ENCODE measurements at regions not wholly inside any gene's neighbourhood (a gene's known extent, or its start where the extent isn't known, plus 50 kb on each side); places are given as distances from the start of the nearest gene placed in this dataset.

DNA sequence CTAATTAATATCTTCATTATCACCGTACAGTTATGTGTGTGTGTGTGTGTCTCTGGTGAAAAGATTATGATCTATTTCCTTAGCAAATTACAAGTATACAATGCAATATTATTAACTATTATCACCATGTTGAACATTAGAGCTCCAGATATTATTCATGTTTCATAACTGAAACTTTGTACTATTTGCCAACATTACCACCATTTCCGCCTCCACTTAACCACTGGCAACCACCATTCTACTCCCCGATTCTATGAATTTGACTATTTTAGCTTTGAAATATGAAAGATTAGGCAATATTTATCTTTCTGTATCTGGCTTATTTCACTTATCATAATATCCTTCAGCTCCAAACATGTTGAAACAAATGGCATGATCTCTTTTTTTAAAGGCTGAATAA is 717.9 kb downstream of the ARAP2 start:
- Histone ChIP-seq H3K9ac (ENCODE audit: low read depth, low read length) (no peak overlapping the region), H3K4me1 (ENCODE audit: control insufficient read depth, insufficient read depth, low read length) (peaks cover 7% of the 10 kb centered on the region), H3K36me3 (ENCODE audit: control insufficient read depth, insufficient read depth, low read length) (no peaks in the 10 kb centered on the region), H3K4me3 (ENCODE audit: low read depth, low read length) (no peak overlapping the region), H3K27me3 (ENCODE audit: control insufficient read depth, insufficient read depth, low read length) (no peaks in the 10 kb centered on the region), H3K9me3 (ENCODE audit: control insufficient read depth, insufficient read depth, low read length) (no peaks in the 10 kb centered on the region)

DNA sequence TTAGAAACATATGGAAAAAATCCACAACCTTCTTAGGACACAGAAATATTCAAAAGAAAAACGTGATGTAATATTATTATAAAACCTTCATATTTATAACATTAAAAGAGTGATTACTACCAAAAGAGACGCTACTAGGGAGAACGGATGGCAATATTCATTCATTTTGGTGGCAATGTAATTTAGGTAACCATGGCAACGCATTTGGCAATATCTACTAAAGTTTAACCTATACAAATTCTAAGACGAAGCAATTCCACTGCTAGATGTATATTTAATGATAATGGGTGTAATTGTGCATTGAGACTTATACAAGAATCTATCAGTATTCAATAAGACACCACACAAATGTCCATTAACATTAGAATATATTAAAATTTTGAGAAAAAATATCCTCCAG is 709.4 kb downstream of the ARAP2 start:
- no peaks in the 10 kb centered on the region for H3K27me3 ChIP-seq (ENCODE audit: control insufficient read depth, insufficient read depth, low read length)
- no peaks in the 10 kb centered on the region for H3K36me3 ChIP-seq (ENCODE audit: control insufficient read depth, insufficient read depth, low read length)
- H3K9me3 ChIP-seq (ENCODE audit: control insufficient read depth, insufficient read depth, low read length): no peaks in the 10 kb centered on the region
- H3K4me1 ChIP-seq (ENCODE audit: control insufficient read depth, insufficient read depth, low read length): no peaks in the 10 kb centered on the region
- no peak overlapping the region for H3K4me3 ChIP-seq (ENCODE audit: low read depth, low read length)
- H3K9ac ChIP-seq (ENCODE audit: low read depth, low read length): no peak overlapping the region

DNA sequence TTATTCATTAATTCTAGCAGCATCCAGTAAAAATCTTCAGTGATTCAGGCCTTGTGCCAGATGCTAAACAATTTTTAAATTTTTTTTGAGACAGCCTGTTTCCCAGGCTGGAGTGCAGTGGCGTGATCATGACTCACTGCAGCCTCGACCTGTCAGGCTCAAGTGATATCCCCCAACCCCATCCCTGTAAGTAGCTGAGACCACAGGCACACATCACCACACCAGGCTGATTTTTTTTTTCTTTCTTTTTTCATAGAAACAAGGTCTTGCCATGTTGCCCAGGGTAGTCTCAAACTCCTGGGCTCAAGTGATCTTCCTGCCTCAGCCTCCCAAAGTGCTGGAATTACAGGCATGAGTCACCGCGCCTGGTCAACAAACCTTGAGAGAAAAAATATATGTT is 705.5 kb downstream of the ARAP2 start:
- Histone ChIP-seq H3K9me3 (ENCODE audit: control insufficient read depth, insufficient read depth, low read length) (no peaks in the 10 kb centered on the region), H3K4me3 (ENCODE audit: low read depth, low read length) (no peak overlapping the region)

DNA sequence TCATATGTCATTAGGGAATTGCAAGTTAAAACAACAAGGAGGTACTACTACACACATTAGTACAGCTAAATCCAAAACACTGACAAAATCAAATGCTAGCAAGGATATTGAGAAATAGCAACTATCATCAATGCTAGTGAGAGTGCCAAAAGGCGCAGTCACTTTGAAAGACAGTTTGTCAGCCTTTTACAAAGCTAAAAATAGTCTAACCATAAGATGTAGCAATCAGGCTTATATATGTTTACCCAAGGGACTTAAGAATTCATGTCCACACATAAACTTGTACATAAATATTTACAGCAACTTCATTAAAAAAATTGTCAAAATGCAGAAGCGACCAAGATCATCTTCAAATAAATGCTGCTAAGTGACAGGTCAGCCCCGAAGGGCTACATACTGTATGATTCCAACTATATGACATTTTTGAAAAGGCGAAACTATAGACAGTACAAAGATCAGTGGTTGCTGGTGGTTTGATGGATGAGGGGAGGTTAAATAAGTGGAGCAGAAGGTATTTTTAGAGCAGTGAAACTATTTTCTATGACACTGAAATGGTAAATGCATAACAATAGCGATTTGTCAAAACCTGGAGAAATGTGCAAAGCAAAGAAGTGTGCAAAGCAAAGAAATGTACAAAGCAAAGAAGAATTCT is 704.8 kb downstream of the ARAP2 start:
- Histone ChIP-seq H3K4me3 (ENCODE audit: low read depth, low read length) (no peak overlapping the region), H3K9me3 (ENCODE audit: control insufficient read depth, insufficient read depth, low read length) (no peaks in the 10 kb centered on the region), H3K9ac (ENCODE audit: low read depth, low read length) (no peak overlapping the region)

More for the DNA sequence above, 705.5 kb downstream of the ARAP2 start:
- H3K36me3 ChIP-seq (ENCODE audit: control insufficient read depth, insufficient read depth, low read length): no peaks in the 10 kb centered on the region
- H3K9ac ChIP-seq (ENCODE audit: low read depth, low read length): no peak overlapping the region
- no peaks in the 10 kb centered on the region for H3K27me3 ChIP-seq (ENCODE audit: control insufficient read depth, insufficient read depth, low read length)
- H3K4me1 ChIP-seq (ENCODE audit: control insufficient read depth, insufficient read depth, low read length): no peaks in the 10 kb centered on the region

DNA sequence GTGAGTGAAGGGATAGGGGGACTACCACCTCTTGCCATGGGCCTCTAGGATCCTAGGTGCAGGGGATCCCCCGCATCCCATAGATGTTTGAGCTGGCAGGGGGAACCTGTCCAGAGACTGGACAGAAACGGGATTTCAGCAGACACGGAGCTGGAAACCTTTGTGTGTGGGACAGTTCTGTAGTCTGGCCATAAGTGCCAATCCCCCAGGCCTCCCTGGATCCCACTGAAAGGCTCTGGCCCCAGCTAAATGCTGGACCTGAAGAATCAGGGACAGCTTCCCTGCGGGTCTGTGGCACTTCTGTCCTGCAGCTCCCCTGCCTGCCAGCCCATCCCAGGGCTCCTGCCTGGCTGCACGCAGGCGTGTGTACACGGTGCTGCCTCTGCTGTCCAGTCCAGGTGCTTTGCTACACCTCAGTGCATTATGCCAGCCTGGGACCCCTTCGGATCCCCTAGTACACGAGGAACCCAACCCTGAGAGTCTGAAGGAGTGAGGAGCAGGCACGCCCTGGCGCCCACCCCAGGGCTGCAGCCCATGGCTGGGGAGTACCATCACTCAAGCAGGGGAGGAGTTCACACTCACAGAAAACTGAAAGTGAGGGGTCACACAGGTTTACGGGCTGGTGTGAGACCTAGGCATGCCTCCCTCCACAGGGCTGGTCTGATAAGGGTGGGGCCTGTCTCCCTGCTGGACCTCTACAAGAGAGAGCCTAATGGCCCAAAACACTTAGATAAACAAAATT is 703.0 kb downstream of the ARAP2 start:
- H3K4me1 ChIP-seq (ENCODE audit: control insufficient read depth, insufficient read depth, low read length): no peaks in the 10 kb centered on the region
- no peak overlapping the region for H3K4me3 ChIP-seq (ENCODE audit: low read depth, low read length)
- no peaks in the 10 kb centered on the region for H3K27me3 ChIP-seq (ENCODE audit: control insufficient read depth, insufficient read depth, low read length)
- H3K9ac ChIP-seq (ENCODE audit: low read depth, low read length): no peak overlapping the region
- H3K9me3 ChIP-seq (ENCODE audit: control insufficient read depth, insufficient read depth, low read length): no peaks in the 10 kb centered on the region
- H3K36me3 ChIP-seq (ENCODE audit: control insufficient read depth, insufficient read depth, low read length): no peaks in the 10 kb centered on the region

More for the DNA sequence above, 704.8 kb downstream of the ARAP2 start:
- no peaks in the 10 kb centered on the region for H3K4me1 ChIP-seq (ENCODE audit: control insufficient read depth, insufficient read depth, low read length)
- H3K36me3 ChIP-seq (ENCODE audit: control insufficient read depth, insufficient read depth, low read length): no peaks in the 10 kb centered on the region
- no peaks in the 10 kb centered on the region for H3K27me3 ChIP-seq (ENCODE audit: control insufficient read depth, insufficient read depth, low read length)

DNA sequence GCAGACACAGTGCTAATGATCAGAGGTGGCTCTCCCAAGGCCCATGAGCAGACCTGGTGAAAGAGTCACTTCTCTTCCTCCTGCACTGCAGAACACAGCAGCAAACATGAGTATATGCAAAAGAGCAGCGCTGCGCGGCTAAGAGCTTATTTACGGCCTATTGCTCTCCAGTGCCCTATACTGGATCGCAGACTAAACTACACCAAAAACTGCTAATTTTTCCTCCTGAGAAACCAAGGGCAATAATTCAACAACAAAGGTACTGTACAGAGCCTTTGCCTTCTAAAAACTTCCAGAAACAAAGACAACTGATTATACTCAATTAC is 702.5 kb downstream of the ARAP2 start:
- Histone ChIP-seq H3K9ac (ENCODE audit: low read depth, low read length) (no peak overlapping the region), H3K4me3 (ENCODE audit: low read depth, low read length) (no peak overlapping the region)

DNA sequence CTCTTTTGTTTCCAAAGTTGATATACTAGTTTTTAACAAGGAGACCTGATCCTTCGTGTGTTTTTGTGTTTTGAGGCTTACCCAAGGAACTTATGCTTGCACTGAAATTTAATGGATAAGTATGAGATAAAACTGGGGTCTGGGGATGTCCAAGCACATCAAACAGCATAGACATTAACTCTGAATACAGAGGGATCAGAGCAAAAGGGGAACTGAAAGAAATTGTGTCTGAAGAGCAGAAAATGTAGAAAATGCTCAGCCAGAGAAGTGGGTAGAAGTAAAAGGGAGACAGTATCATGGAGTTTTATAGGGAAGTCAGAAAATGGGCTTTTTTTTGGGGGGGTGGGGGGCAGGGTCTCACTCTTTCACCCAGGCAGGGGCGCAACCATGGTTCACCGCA is 695.4 kb downstream of the ARAP2 start:
- no peaks in the 10 kb centered on the region for H3K27me3 ChIP-seq (ENCODE audit: control insufficient read depth, insufficient read depth, low read length)
- H3K36me3 ChIP-seq (ENCODE audit: control insufficient read depth, insufficient read depth, low read length): no peaks in the 10 kb centered on the region
- no peak overlapping the region for H3K4me3 ChIP-seq (ENCODE audit: low read depth, low read length)
- H3K9me3 ChIP-seq (ENCODE audit: control insufficient read depth, insufficient read depth, low read length): no peaks in the 10 kb centered on the region
- H3K9ac ChIP-seq (ENCODE audit: low read depth, low read length): no peak overlapping the region
- no peaks in the 10 kb centered on the region for H3K4me1 ChIP-seq (ENCODE audit: control insufficient read depth, insufficient read depth, low read length)

More for the DNA sequence above, 702.5 kb downstream of the ARAP2 start:
- Histone ChIP-seq H3K27me3 (ENCODE audit: control insufficient read depth, insufficient read depth, low read length) (no peaks in the 10 kb centered on the region), H3K4me1 (ENCODE audit: control insufficient read depth, insufficient read depth, low read length) (no peaks in the 10 kb centered on the region), H3K9me3 (ENCODE audit: control insufficient read depth, insufficient read depth, low read length) (no peaks in the 10 kb centered on the region), H3K36me3 (ENCODE audit: control insufficient read depth, insufficient read depth, low read length) (no peaks in the 10 kb centered on the region)

DNA sequence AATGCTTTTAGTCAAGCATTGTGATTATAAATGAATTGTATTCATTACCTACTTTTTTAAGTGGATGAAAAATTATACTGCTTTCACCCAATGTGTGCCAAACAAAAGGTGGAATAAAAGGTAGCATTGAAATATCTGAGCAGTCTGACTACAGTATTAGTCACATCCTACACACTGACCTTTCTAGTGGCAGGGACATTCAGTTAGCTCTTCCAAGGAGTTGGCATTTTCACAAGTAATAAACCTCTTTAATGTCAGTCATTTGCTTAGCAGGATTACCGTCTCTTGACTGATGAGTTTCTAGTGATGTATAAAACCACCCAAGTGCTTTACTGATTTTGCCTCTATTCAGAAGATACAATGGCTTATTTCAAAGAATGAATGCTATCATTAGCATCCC is 687.9 kb downstream of the ARAP2 start:
- Histone ChIP-seq H3K4me1 (ENCODE audit: control insufficient read depth, insufficient read depth, low read length) (no peaks in the 10 kb centered on the region), H3K9ac (ENCODE audit: low read depth, low read length) (no peak overlapping the region), H3K4me3 (ENCODE audit: low read depth, low read length) (no peak overlapping the region), H3K9me3 (ENCODE audit: control insufficient read depth, insufficient read depth, low read length) (peaks cover 8% of the 10 kb centered on the region), H3K27me3 (ENCODE audit: control insufficient read depth, insufficient read depth, low read length) (no peaks in the 10 kb centered on the region), H3K36me3 (ENCODE audit: control insufficient read depth, insufficient read depth, low read length) (no peaks in the 10 kb centered on the region)

DNA sequence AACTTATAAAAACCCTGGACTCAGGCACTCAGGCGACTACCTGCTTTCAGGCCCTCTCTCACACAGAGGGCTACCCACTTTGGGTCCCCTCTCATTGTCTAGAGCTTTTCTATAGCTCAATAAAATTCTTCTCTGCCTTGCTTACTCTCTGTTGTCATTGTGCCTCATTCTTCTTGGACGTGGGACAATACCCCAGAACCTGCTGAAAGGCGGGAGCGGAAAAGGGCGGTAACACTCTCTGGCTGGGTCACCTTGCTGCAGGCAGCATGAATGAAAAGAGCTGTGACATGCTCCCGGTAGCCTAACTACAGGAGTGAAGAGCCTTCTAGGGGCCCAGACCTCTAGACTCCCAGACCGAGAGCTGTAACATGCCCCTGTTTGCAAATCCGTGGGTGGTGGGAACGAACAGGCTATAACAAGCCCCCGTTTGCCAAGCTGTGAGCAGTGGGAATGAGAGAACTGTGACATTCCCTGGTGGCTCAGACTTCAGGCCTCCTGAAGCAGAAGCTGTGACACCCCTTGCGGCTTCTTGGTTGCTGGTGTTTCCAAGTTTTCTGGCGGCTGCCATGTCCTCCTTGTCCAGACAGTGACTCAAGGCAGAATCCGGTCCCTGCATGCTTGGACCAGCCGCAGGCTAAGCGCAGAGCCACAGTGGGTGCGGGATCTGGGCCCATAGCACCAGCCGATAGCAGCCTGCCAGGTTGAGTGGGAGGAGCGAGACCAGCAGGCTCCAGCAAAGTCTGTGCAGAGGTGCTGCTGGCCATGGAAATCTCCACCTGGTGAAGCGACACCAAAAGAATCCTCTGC is 684.6 kb downstream of the ARAP2 start:
- Histone ChIP-seq H3K4me3 (ENCODE audit: low read depth, low read length) (no peak overlapping the region), H3K9me3 (ENCODE audit: control insufficient read depth, insufficient read depth, low read length) (peaks cover 8% of the 10 kb centered on the region), H3K36me3 (ENCODE audit: control insufficient read depth, insufficient read depth, low read length) (no peaks in the 10 kb centered on the region), H3K9ac (ENCODE audit: low read depth, low read length) (no peak overlapping the region), H3K27me3 (ENCODE audit: control insufficient read depth, insufficient read depth, low read length) (no peaks in the 10 kb centered on the region), H3K4me1 (ENCODE audit: control insufficient read depth, insufficient read depth, low read length) (no peaks in the 10 kb centered on the region)

DNA sequence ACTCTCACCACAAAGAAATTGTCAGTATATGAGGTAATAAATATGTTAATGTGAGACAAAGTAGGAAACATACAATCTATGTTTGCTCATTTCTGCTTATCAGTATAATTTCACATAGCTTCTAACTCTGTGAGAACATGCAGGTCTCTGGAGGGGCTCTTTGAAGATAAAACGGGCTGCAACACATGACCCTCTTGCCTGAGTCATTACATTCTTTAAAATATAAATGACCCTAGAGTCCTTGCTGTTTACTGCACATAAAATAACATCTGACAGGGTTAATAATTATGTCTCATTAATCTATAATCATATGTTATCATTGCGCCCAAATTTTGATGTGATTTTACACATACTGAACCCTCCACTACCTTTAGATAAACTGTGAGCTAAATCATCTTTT is 681.5 kb downstream of the ARAP2 start:
- H3K9me3 ChIP-seq (ENCODE audit: control insufficient read depth, insufficient read depth, low read length): peaks cover 8% of the 10 kb centered on the region
- no peak overlapping the region for H3K9ac ChIP-seq (ENCODE audit: low read depth, low read length)
- H3K27me3 ChIP-seq (ENCODE audit: control insufficient read depth, insufficient read depth, low read length): no peaks in the 10 kb centered on the region
- H3K36me3 ChIP-seq (ENCODE audit: control insufficient read depth, insufficient read depth, low read length): no peaks in the 10 kb centered on the region
- no peaks in the 10 kb centered on the region for H3K4me1 ChIP-seq (ENCODE audit: control insufficient read depth, insufficient read depth, low read length)
- H3K4me3 ChIP-seq (ENCODE audit: low read depth, low read length): no peak overlapping the region

DNA sequence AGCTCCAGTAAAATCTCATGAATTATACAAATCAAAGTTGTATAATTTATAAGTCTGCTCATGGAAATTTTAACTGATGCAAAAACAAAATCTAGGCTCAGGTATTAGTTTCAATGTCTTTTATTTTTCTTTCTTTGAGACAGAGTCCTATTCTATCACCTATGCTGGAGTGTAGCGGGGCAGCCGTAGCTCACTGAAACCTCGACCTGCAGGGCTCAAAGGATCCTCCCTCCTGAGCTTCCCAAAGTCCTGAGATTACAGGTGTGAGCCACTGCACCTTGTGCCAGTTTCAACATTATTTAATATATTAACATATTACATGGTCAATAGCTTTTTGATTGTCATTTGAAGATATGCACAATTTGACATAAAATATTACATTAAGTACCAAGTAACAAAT is 678.7 kb downstream of the ARAP2 start:
- Histone ChIP-seq H3K9me3 (ENCODE audit: control insufficient read depth, insufficient read depth, low read length) (no peaks in the 10 kb centered on the region), H3K9ac (ENCODE audit: low read depth, low read length) (no peak overlapping the region), H3K4me1 (ENCODE audit: control insufficient read depth, insufficient read depth, low read length) (no peaks in the 10 kb centered on the region), H3K4me3 (ENCODE audit: low read depth, low read length) (no peak overlapping the region), H3K36me3 (ENCODE audit: control insufficient read depth, insufficient read depth, low read length) (no peaks in the 10 kb centered on the region), H3K27me3 (ENCODE audit: control insufficient read depth, insufficient read depth, low read length) (no peaks in the 10 kb centered on the region)

DNA sequence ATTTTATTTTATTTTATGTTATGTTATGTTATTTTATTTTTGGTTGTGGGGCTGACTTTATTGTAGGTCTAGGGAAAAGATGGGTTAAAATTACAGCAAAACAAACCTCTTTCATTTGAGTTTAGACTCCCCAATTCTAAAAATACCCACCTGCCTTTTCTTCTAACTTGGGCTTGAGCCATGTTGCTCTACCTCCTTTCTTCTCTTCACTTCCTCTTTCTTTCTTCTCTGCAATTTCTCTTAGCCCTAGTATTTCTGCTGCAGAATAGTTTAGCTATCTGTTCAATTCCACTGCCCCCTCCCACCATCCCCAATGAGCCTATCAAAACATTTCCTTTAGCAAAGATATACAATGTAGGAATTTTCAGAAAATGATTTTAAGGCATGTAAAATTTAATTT is 653.3 kb downstream of the ARAP2 start:
- Histone ChIP-seq H3K9ac (ENCODE audit: low read depth, low read length) (no peak overlapping the region), H3K4me3 (ENCODE audit: low read depth, low read length) (no peak overlapping the region), H3K27me3 (ENCODE audit: control insufficient read depth, insufficient read depth, low read length) (no peaks in the 10 kb centered on the region), H3K4me1 (ENCODE audit: control insufficient read depth, insufficient read depth, low read length) (no peaks in the 10 kb centered on the region), H3K36me3 (ENCODE audit: control insufficient read depth, insufficient read depth, low read length) (no peaks in the 10 kb centered on the region), H3K9me3 (ENCODE audit: control insufficient read depth, insufficient read depth, low read length) (no peaks in the 10 kb centered on the region)
